GM18505 (cell line): ENCODE measurements at regions not wholly inside any gene's neighbourhood (a gene's known extent, or its start where the extent isn't known, plus 50 kb on each side); places are given as distances from the start of the nearest gene placed in this dataset.

Experiments used
- ATAC-seq: cut with Tn5 transposase; IDR thresholded peaks from one replicate; pipeline ENCODE4 v1.9.1; 2021; ENCODE audit not compliant: unreplicated experiment
- POLR2A ChIP-seq: IDR thresholded peaks from 4 replicates; pipeline ENCODE4 v1.6.1; 2011; ENCODE audit warnings: borderline replicate concordance; ENCODE audit not compliant: insufficient read depth, insufficient read length; ENCODE audit errors: extremely low read depth

GRCh38 chr13:109395014-109395413 is 391.4 kb downstream of the IRS2 start:
- no peak for ATAC-seq
- no peak for TF ChIP-seq POLR2A

DNA sequence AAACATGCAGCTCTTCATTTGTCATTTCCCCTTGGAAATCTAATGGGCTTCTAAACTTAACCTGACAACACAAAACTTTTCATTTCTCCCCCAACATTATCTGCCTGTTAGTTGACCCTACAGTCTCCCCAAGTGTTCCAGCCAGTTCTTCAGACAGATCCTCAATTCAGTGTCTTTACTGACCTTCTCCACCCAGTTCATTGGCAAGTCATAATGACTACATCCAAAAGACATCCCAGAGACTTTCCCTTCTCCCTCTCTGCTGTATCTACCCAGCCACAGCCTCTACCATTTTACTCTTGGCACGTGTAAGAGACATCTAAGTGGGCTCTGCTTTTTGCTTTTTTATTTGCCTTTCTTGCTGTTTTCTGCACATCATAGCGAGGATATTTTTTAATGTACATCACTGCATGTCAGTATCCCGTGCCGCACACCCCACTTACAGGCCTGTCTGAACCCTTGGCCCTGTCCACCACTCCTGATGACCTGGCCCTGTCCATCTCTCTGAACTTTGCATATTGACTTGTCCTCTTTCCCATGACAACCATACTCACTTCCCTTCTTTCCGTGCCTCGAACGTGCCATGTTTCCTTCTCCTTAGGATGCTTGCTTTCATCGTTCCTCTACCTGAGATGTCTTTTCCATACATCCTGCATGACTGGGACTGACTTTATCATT is 391.9 kb downstream of the IRS2 start:
- TF ChIP-seq POLR2A = no peak
- no peak for ATAC-seq

- no peak for TF ChIP-seq POLR2A
- no peak for ATAC-seq
Observed at GRCh38 chr13:109393045-109393444, 393.3 kb downstream of the IRS2 start.

GRCh38 chr13:109390391-109390790 is 396.0 kb downstream of the IRS2 start:
- no peak for TF ChIP-seq POLR2A

GRCh38 chr13:109389892-109390345 is 396.5 kb downstream of the IRS2 start:
- TF ChIP-seq POLR2A = no peak
- no peak for ATAC-seq

More at GRCh38 chr13:109390391-109390790, 396.0 kb downstream of the IRS2 start:
- no peak for ATAC-seq

- TF ChIP-seq POLR2A = no peak
- no peak for ATAC-seq
Observed at GRCh38 chr13:109389456-109389855, 396.9 kb downstream of the IRS2 start.

- ATAC-seq = no peak
- no peak for TF ChIP-seq POLR2A
Observed at GRCh38 chr13:109387471-109387870, 398.9 kb downstream of the IRS2 start.

DNA sequence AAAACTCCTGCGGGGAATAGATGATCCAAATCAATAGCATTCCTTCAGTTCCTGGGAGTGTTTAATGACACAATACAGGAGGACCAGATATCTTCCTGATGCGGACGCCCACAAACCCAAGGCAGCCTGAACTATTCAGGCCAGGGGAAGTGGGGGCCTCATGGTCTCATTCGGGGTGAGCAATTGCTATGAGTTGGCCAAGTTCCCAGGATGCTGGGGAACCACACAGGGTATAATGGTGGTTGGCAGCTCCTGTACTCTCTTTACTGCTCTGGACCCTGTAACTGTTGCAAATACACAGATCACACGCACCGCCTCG is 401.2 kb downstream of the IRS2 start:
- TF ChIP-seq POLR2A = no peak
- no peak for ATAC-seq

DNA sequence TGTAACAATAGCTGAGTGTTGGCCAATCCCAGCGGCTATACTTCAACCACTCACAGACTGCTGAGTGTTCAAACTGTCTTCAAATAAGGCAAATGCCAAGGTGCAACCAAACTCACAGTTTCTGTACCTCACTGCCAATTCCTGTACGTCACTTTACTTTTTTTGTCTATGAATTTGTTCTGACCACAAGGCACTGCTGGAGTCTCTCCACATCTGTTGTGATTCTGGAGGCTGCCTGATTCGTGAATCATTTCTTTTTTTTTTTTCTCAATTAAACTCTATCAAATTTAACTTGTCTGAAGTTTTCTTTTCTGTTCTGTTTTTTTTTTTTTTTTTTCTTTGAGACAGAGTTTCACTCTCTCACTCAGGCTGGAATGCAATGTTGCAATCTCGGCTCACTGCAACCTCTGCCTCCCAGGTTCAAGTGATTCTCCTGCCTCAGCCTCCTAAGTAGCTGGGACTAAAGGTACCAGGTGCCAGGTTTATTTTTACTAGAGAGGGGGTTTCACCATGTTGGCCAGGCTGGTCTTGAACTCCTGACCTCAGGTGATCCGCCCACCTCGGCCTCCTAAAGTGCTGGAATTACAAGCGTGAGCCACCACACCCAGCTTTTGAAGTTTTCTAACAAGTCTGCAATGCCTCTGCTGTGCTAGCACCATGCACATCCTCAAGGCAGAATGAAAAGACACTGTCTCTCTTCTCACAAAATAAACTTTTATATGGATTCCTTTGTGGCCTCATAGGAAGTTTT is 401.7 kb downstream of the IRS2 start:
- TF ChIP-seq POLR2A = no peak
- no peak for ATAC-seq

DNA sequence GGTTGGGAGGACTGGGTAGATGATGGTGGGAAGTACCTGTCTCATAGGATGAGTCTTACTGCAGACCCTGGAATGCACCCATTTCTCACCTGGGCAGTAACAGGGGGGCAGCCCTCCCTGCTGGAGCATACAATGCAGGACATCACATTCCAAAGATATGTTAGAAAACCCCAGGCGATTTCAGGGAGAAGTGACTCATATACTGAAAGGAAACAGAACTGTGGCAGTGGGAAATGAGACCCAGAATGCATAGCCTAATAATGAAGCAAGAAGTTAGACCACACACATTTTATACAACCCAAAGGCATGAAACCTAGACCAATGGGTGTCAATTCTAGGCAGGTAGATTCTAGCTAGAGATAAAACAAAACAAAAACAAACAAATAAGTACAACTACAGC is 402.7 kb downstream of the IRS2 start:
- TF ChIP-seq POLR2A = no peak
- ATAC-seq = no peak

DNA sequence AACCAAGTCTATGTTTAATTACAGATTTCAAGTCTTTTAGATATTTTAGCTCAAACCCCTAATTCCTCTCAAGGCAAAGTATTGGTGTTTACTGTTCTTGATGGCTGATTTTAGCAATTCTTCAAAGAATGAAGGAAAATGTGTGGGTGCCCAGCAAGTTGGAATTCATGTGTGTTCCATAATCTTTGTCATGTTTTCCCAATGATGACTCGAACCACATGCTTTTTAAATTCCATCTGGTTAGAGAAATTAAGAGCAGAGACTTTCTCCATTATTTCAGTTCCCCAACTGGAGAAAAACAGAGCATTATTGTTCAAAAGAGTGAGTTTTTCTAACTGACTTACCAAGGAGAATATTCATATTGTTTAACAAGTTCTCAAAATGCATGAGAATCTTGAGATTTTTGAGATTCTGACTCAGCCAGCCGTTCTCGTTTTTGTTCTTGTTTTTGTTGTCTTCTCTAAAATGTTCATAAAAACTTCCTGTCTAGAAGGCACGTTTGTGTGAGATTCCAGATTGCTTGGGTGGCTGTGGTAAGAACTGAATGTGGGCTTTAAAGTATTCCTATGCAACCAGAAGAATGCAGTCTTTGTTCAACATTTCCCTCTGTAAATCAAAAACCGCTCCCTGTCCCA is 404.7 kb downstream of the IRS2 start:
- TF ChIP-seq POLR2A = no peak
- no peak for ATAC-seq

DNA sequence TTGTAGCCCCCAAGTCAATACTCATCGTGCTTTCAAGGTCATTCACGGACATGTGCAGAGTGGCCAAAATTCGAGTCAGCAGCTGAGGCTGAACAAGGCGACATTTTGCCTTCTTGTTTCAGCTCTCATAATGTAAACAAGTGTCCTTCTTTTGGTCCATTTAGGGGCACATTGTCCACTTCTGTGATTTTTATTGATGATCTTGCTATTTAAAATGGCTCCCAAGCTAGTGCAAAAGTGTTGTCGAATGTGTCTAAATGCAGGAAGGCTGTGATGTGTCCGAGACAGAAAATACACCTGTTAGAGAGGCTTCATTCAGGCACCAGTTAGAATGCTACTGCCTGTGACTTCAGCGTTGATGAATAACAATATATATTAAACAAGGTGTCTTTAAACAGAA is 405.9 kb downstream of the IRS2 start:
- no peak for TF ChIP-seq POLR2A
- ATAC-seq = no peak

DNA sequence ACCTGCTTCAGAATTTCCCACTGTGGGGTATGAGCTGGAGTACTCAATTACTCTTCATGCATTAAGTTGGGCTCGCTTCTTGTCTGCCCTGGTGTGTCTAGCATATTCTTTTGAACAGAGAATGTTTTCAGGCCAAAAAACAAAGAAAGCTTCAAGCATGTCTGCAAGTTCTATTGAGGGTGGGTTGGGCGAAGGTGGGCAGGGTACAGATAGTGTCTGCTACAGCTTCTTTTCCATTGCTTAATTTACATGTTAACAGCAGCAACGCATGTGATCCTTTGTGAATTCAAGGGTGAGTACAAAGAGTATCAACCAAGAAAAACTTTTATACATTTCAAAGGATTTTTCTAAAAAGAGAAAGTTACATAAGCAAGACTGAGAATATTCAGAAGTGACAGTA is 406.5 kb downstream of the IRS2 start:
- no peak for TF ChIP-seq POLR2A
- no peak for ATAC-seq

DNA sequence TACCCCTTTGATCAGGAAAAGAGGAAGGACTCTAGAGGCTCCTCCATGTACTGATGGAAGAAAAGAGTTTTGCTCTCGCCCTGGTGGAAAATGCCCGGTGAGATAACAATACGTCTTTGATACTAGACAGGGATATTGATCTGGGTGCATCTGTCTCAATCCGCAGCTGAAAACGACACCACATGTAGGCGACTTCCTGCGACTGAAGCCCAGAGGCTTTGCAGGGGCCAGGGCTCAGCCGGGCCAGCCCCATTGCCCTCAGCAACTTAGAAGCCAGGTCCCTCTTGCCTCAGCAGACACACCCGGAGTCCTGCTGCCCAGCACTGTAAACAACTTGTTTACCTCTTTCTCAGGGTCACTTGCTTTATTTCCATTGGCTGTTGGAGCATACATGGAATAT is 409.4 kb downstream of the IRS2 start:
- no peak for ATAC-seq
- TF ChIP-seq POLR2A = no peak
